HepG2 (cell line): ENCODE measurements at regions not wholly inside any gene's neighbourhood (a gene's known extent, or its start where the extent isn't known, plus 50 kb on each side); places are given as distances from the start of the nearest gene placed in this dataset.

Experiments used
- ARHGAP35 ChIP-seq: sonication (generic); formaldehyde crosslinking; IDR thresholded peaks from 2 replicates; pipeline ENCODE4 v1.9.0; 2022; ENCODE audit warnings: mild to moderate bottlenecking, inconsistent platforms, moderate library complexity, missing genetic modification reagents, borderline replicate concordance
- ASH2L ChIP-seq: fragments of 300-600, 200-600 bp; sonication (generic); IDR thresholded peaks from 2 replicates; pipeline ENCODE4 v1.7.0; 2017; ENCODE audit warnings: low read depth, mild to moderate bottlenecking, moderate library complexity, mixed read lengths, low read length; ENCODE audit not compliant: insufficient read length
- CTCF ChIP-seq: sonication (generic); formaldehyde crosslinking; IDR thresholded peaks from 2 replicates; pipeline ENCODE4 v1.5.0; 2020; ENCODE audit warnings: mild to moderate bottlenecking, missing genetic modification reagents, moderate library complexity
- EP300 ChIP-seq, 3 experiments: sonication (generic) in 1 of 3; formaldehyde crosslinking in 1 of 3; IDR thresholded peaks; 2 replicates each; pipeline versions ENCODE4 v1.5.1 to v1.6.1; 2011 to 2020; ENCODE audit warnings: low read depth in 2 of 3, low read length in 2 of 3, borderline replicate concordance in 1 of 3, improper control_type of control experiment in 1 of 3, mild to moderate bottlenecking in 1 of 3, missing genetic modification reagents in 1 of 3, moderate library complexity in 1 of 3
- GMEB1 ChIP-seq: sonication (generic); formaldehyde crosslinking; IDR thresholded peaks from 2 replicates; pipeline ENCODE4 v1.5.1; 2020; ENCODE audit warnings: missing genetic modification reagents, mild to moderate bottlenecking, borderline replicate concordance
- HHEX ChIP-seq: IDR thresholded peaks from 2 replicates; pipeline ENCODE4 v1.6.1; 2016; ENCODE audit warnings: control low read depth
- KDM5B ChIP-seq: sonication (generic); formaldehyde crosslinking; IDR thresholded peaks from 2 replicates; pipeline ENCODE4 v1.4.0; 2020; ENCODE audit warnings: missing genetic modification reagents, mild to moderate bottlenecking, borderline replicate concordance
- LCORL ChIP-seq, 2 experiments: fragments of 450-650 bp in 1 of 2; sonication (generic) in 1 of 2; formaldehyde crosslinking in 1 of 2; IDR thresholded peaks; 2 replicates each; pipeline versions ENCODE4 v1.5.0 to v1.6.1; 2017 to 2020; ENCODE audit warnings: antibody characterized with exemption in 1 of 2, missing genetic modification reagents in 1 of 2
- MED1 ChIP-seq: sonication (generic); formaldehyde crosslinking; IDR thresholded peaks from 2 replicates; pipeline ENCODE4 v1.4.0; 2020; ENCODE audit warnings: missing genetic modification reagents
- RAD21 ChIP-seq: fragments of 450-650 bp; formaldehyde crosslinking; IDR thresholded peaks from 2 replicates; pipeline ENCODE4 v1.5.0; 2020; ENCODE audit warnings: mild to moderate bottlenecking
- SMARCC2 ChIP-seq: fragments of 450-650 bp; IDR thresholded peaks from 2 replicates; pipeline ENCODE4 v1.6.1; 2017; ENCODE audit warnings: antibody characterized with exemption, mild to moderate bottlenecking
- ZFYVE20 ChIP-seq: sonication (generic); formaldehyde crosslinking; IDR thresholded peaks from 2 replicates; pipeline ENCODE4 v1.8.0; 2023; ENCODE audit warnings: low read depth, mild to moderate bottlenecking, moderate library complexity, missing genetic modification reagents, borderline replicate concordance
- ZKSCAN1 ChIP-seq: fragments of 150-350 bp; IDR thresholded peaks from 2 replicates; pipeline ENCODE4 v1.6.1; 2014; ENCODE audit warnings: low read length
- ZNF441 ChIP-seq: sonication (generic); formaldehyde crosslinking; IDR thresholded peaks from 2 replicates; pipeline ENCODE4 v1.7.0; 2021; ENCODE audit warnings: missing genetic modification reagents, borderline replicate concordance

DNA sequence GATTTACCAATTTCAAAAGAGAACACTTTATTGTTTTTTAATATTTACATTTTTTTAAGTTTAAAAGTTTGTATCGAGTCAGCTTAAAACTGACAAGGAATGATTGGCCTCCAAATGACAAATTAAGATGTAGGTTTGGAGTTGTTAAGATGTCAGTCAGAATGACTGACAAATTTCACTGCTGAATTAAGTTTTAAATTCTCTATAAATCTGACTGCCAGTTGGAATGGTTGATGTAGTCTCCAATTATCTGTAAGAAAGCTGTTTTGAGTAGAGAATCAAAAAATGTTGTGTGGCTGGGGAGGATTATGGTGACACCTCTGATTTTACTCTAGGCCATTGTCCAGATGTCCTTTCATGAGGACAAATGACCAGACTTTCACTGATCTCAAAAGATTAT, 165.3 kb upstream of the CDH20 start:
- TF ChIP-seq ARHGAP35 (CRISPR knock-in tag) = no peak
- no peak for TF ChIP-seq EP300 (IDR thresholded peaks at IDR 0.05; ENCODE audit: low read depth in 2 of 2, low read length in 2 of 2)
- TF ChIP-seq EP300 (CRISPR knock-in tag; IDR thresholded peaks at IDR 0.05; ENCODE audit: borderline replicate concordance) = no peak
- no peak for TF ChIP-seq MED1 (CRISPR knock-in tag)
- TF ChIP-seq RAD21 (CRISPR knock-in tag) = no peak
- no peak for TF ChIP-seq ASH2L
- no peak for TF ChIP-seq ZNF441 (CRISPR knock-in tag)
- TF ChIP-seq CTCF (CRISPR knock-in tag) = no peak
- no peak for TF ChIP-seq GMEB1 (CRISPR knock-in tag)
- no peak for TF ChIP-seq ZFYVE20 (CRISPR knock-in tag)
- no peak for TF ChIP-seq ZKSCAN1
- no peak for TF ChIP-seq HHEX (CRISPR knock-in tag)
- TF ChIP-seq LCORL (IDR thresholded peaks at IDR 0.05) = no peak
- TF ChIP-seq LCORL (CRISPR knock-in tag; IDR thresholded peaks at IDR 0.05) = no peak
- TF ChIP-seq KDM5B (CRISPR knock-in tag) = no peak
- TF ChIP-seq SMARCC2 = no peak
